CD4-positive, CD25-positive, alpha-beta regulatory T cell (primary cell): ENCODE measurements at regions not wholly inside any gene's neighbourhood (a gene's known extent, or its start where the extent isn't known, plus 50 kb on each side); places are given as distances from the start of the nearest gene placed in this dataset.
"Not testable (repeated sequence)": the region's sequence is repeated elsewhere in the genome, so short reads cannot be mapped to it uniquely, and the experiment has no call there.

ENCODE experiments used
- ATAC-seq, 2 donors: fragments of 150-1000 bp; cut with Tn5 transposase; one replicate each; pipeline ENCODE4 v1.10.0; 2021; ENCODE audit warnings: low read depth in 2 of 2, moderate number of reproducible peaks in 2 of 2, moderate library complexity in 1 of 2
- DNase-seq, 3 donors: peaks; one replicate each; pipeline versions ENCODE4 v3.0.0 to v3.0.0-alpha.2; 2012 to 2022; ENCODE audit warnings: mixed read lengths in 1 of 3
- H3K27ac ChIP-seq: one replicate; pipeline ENCODE4 v1.7.0; 2013; ENCODE audit warnings: mild to moderate bottlenecking, low read length; ENCODE audit not compliant: insufficient read depth, poor library complexity, severe bottlenecking
- H3K27me3 ChIP-seq: one replicate; pipeline ENCODE4 v1.7.0; 2013; ENCODE audit warnings: low read length; ENCODE audit not compliant: control insufficient read depth, insufficient read depth
- H3K36me3 ChIP-seq: one replicate; pipeline ENCODE4 v1.7.0; 2013; ENCODE audit warnings: mild to moderate bottlenecking, low read length, moderate library complexity; ENCODE audit not compliant: control insufficient read depth, insufficient read depth
- H3K4me1 ChIP-seq: 2 replicates; pipeline ENCODE4 v1.7.0; 2013; ENCODE audit warnings: mild to moderate bottlenecking, low read length; ENCODE audit not compliant: insufficient read depth, control insufficient read depth, poor library complexity, severe bottlenecking
- H3K4me3 ChIP-seq: one replicate; pipeline ENCODE4 v1.7.0; 2013; ENCODE audit warnings: low read depth, mild to moderate bottlenecking, low read length, moderate library complexity
- H3K9me3 ChIP-seq, 2 experiments: 1 replicate in 1 of 2; 2 replicates in 1 of 2; pipeline ENCODE4 v1.7.0; 2013; ENCODE audit warnings: low read length in 2 of 2, mild to moderate bottlenecking in 1 of 2, moderate library complexity in 1 of 2; ENCODE audit not compliant: control insufficient read depth in 2 of 2
- H3K27ac Mint-ChIP-seq, 3 donors: one replicate each; pipeline ENCODE4 v1.8.0; 2020 to 2022; ENCODE audit warnings: mild to moderate bottlenecking in 3 of 3, mixed read lengths in 3 of 3, moderate library complexity in 2 of 3
- H3K27me3 Mint-ChIP-seq: one replicate; pipeline ENCODE4 v1.8.0; 2022; ENCODE audit warnings: mild to moderate bottlenecking, mixed read lengths
- H3K36me3 Mint-ChIP-seq: one replicate; pipeline ENCODE4 v1.8.0; 2020; ENCODE audit warnings: mixed read lengths
- H3K4me1 Mint-ChIP-seq, 4 donors: one replicate each; pipeline ENCODE4 v1.8.0; 2020 to 2022; ENCODE audit warnings: mixed read lengths in 4 of 4, mild to moderate bottlenecking in 1 of 4
- H3K4me3 Mint-ChIP-seq, 4 donors: one replicate each; pipeline ENCODE4 v1.8.0; 2020 to 2022; ENCODE audit warnings: mild to moderate bottlenecking in 4 of 4, mixed read lengths in 4 of 4, moderate library complexity in 3 of 4
- H3K9me3 Mint-ChIP-seq, 7 donors: one replicate each; pipeline ENCODE4 v1.8.0; 2020 to 2022; ENCODE audit warnings: mixed read lengths in 7 of 7, mild to moderate bottlenecking in 3 of 7, moderate library complexity in 2 of 7

- Histone ChIP-seq H3K4me1 (no peaks in the 10 kb centered on the region), H3K36me3 (no peaks in the 10 kb centered on the region), H3K9me3 (no peaks in the 10 kb centered on the region), H3K4me3 (no peak overlapping the region), H3K27ac (no peak overlapping the region), H3K27me3 (no peaks in the 10 kb centered on the region)
- Mint-ChIP-seq H3K36me3 (no peaks in the 10 kb centered on the region), H3K27ac (no peak overlapping the region), H3K4me3 (no peak overlapping the region), H3K9me3 (peaks cover 0 to 7% (median 2%) of the 10 kb centered on the region in 7 donors), H3K27me3 (peaks cover 10% of the 10 kb centered on the region), H3K4me1 (no peaks in the 10 kb centered on the region)
- no peak for DNase-seq
- no peak for ATAC-seq
These were observed 85.2 kb downstream of the FDX1 start for GRCh38 chr11:110514967-110515366.

GRCh38 chr11:110517381-110517780 is 87.6 kb downstream of the FDX1 start:
- H3K27me3 Mint-ChIP-seq, H3K9me3 Mint-ChIP-seq, H3K27ac ChIP-seq, H3K4me1 ChIP-seq, H3K27me3 ChIP-seq, H3K36me3 Mint-ChIP-seq, ATAC-seq, H3K4me1 Mint-ChIP-seq, H3K4me3 ChIP-seq, DNase-seq, H3K4me3 Mint-ChIP-seq, H3K9me3 ChIP-seq, H3K27ac Mint-ChIP-seq, H3K36me3 ChIP-seq: not testable (repeated sequence)

- H3K27me3 Mint-ChIP-seq, result no peaks in the 10 kb centered on the region
- Histone ChIP-seq H3K36me3 (no peaks in the 10 kb centered on the region), H3K27ac (no peak overlapping the region), H3K9me3 (no peaks in the 10 kb centered on the region), H3K4me3 (no peak overlapping the region), H3K27me3 (no peaks in the 10 kb centered on the region), H3K4me1 (no peaks in the 10 kb centered on the region)
- H3K27ac Mint-ChIP-seq, result peak overlapping the region in 1 of 3 donors; percentile 46
- H3K4me3 Mint-ChIP-seq, result no peak overlapping the region
- H3K9me3 Mint-ChIP-seq, result peaks cover 0 to 7% (median 3%) of the 10 kb centered on the region in 7 donors
- no peak for ATAC-seq
- no peaks in the 10 kb centered on the region for H3K36me3 Mint-ChIP-seq
- peaks cover 0 to 5% (median 0%) of the 10 kb centered on the region in 4 donors for H3K4me1 Mint-ChIP-seq
- no peak for DNase-seq
These were observed 89.2 kb downstream of the FDX1 start for GRCh38 chr11:110518809-110519514.

- H3K4me1 Mint-ChIP-seq, result peaks cover 0 to 5% (median 0%) of the 10 kb centered on the region in 4 donors
- Histone ChIP-seq H3K27me3 (no peaks in the 10 kb centered on the region), H3K36me3 (no peaks in the 10 kb centered on the region), H3K4me1 (no peaks in the 10 kb centered on the region), H3K9me3 (no peaks in the 10 kb centered on the region), H3K4me3 (no peak overlapping the region), H3K27ac (no peak overlapping the region)
- ATAC-seq, result no peak
- H3K9me3 Mint-ChIP-seq, result peaks cover 0 to 7% (median 3%) of the 10 kb centered on the region in 7 donors
- no peaks in the 10 kb centered on the region for H3K36me3 Mint-ChIP-seq
- no peak overlapping the region for H3K4me3 Mint-ChIP-seq
- H3K27me3 Mint-ChIP-seq, result no peaks in the 10 kb centered on the region
- no peak for DNase-seq
- no peak overlapping the region for H3K27ac Mint-ChIP-seq
These were observed 90.0 kb downstream of the FDX1 start for GRCh38 chr11:110519796-110520195.

GRCh38 chr11:110522471-110522870 is 92.7 kb downstream of the FDX1 start:
- no peaks in the 10 kb centered on the region for H3K9me3 ChIP-seq
- ATAC-seq (no peak), DNase-seq (peak in 1 of 3 donors; percentile 11)
- H3K4me3 ChIP-seq, result no peak overlapping the region
- peaks cover 0 to 10% (median 3%) of the 10 kb centered on the region in 7 donors for H3K9me3 Mint-ChIP-seq
- no peaks in the 10 kb centered on the region for H3K4me1 ChIP-seq
- H3K27ac ChIP-seq, result no peak overlapping the region
- no peak overlapping the region for H3K4me3 Mint-ChIP-seq
- no peaks in the 10 kb centered on the region for H3K27me3 Mint-ChIP-seq
- no peak overlapping the region for H3K27ac Mint-ChIP-seq
- no peaks in the 10 kb centered on the region for H3K27me3 ChIP-seq
- no peaks in the 10 kb centered on the region for H3K36me3 Mint-ChIP-seq
- peaks cover 0 to 7% (median 0%) of the 10 kb centered on the region in 4 donors for H3K4me1 Mint-ChIP-seq
- H3K36me3 ChIP-seq, result no peaks in the 10 kb centered on the region

- DNase-seq, result no peak
These were observed 94.5 kb downstream of the FDX1 start for GRCh38 chr11:110524238-110524637.

GRCh38 chr11:110525883-110526282 is 96.1 kb downstream of the FDX1 start:
- DNase-seq (no peak), ATAC-seq (no peak)
- Histone ChIP-seq H3K36me3 (no peaks in the 10 kb centered on the region), H3K27ac (no peak overlapping the region), H3K27me3 (no peaks in the 10 kb centered on the region), H3K4me1 (no peaks in the 10 kb centered on the region), H3K4me3 (no peak overlapping the region), H3K9me3 (no peaks in the 10 kb centered on the region)
- H3K27me3 Mint-ChIP-seq, result no peaks in the 10 kb centered on the region
- H3K4me3 Mint-ChIP-seq, result no peak overlapping the region
- H3K27ac Mint-ChIP-seq, result no peak overlapping the region
- peaks cover 0 to 16% (median 7%) of the 10 kb centered on the region in 7 donors for H3K9me3 Mint-ChIP-seq
- no peaks in the 10 kb centered on the region for H3K36me3 Mint-ChIP-seq
- peaks cover 0 to 7% (median 0%) of the 10 kb centered on the region in 4 donors for H3K4me1 Mint-ChIP-seq

More at GRCh38 chr11:110524238-110524637, 94.5 kb downstream of the FDX1 start:
- no peaks in the 10 kb centered on the region for H3K27me3 Mint-ChIP-seq
- no peak overlapping the region for H3K4me3 Mint-ChIP-seq
- Histone ChIP-seq H3K27ac (no peak overlapping the region), H3K4me1 (no peaks in the 10 kb centered on the region), H3K4me3 (no peak overlapping the region), H3K27me3 (no peaks in the 10 kb centered on the region), H3K9me3 (no peaks in the 10 kb centered on the region), H3K36me3 (no peaks in the 10 kb centered on the region)
- no peak for ATAC-seq
- peaks cover 0 to 7% (median 0%) of the 10 kb centered on the region in 4 donors for H3K4me1 Mint-ChIP-seq
- H3K27ac Mint-ChIP-seq, result no peak overlapping the region
- H3K36me3 Mint-ChIP-seq, result no peaks in the 10 kb centered on the region
- peaks cover 0 to 16% (median 6%) of the 10 kb centered on the region in 7 donors for H3K9me3 Mint-ChIP-seq

GRCh38 chr11:110526323-110526722 is 96.6 kb downstream of the FDX1 start:
- DNase-seq (peak in 1 of 3 donors; percentile 4), ATAC-seq (no peak)
- peaks cover 0 to 16% (median 7%) of the 10 kb centered on the region in 7 donors for H3K9me3 Mint-ChIP-seq
- H3K27me3 ChIP-seq, result no peaks in the 10 kb centered on the region
- H3K27me3 Mint-ChIP-seq, result no peaks in the 10 kb centered on the region
- H3K36me3 ChIP-seq, result no peaks in the 10 kb centered on the region
- H3K4me1 ChIP-seq, result no peaks in the 10 kb centered on the region
- peaks cover 0 to 7% (median 0%) of the 10 kb centered on the region in 4 donors for H3K4me1 Mint-ChIP-seq
- no peak overlapping the region for H3K4me3 Mint-ChIP-seq
- no peak overlapping the region for H3K27ac ChIP-seq
- H3K36me3 Mint-ChIP-seq, result no peaks in the 10 kb centered on the region
- H3K27ac Mint-ChIP-seq, result no peak overlapping the region
- H3K4me3 ChIP-seq, result no peak overlapping the region
- H3K9me3 ChIP-seq, result no peaks in the 10 kb centered on the region
